ENCODE measurements at regions not wholly inside any gene's neighbourhood (a gene's known extent, or its start where the extent isn't known, plus 50 kb on each side); places are given as distances from the start of the nearest gene placed in this dataset.
"Not testable (repeated sequence)": the region's sequence is repeated elsewhere in the genome, so short reads cannot be mapped to it uniquely, and the experiment has no call there.

- no peak for TF ChIP-seq CTCF (IDR thresholded peaks at IDR 0.05)
- DNase-seq: no peak
- H3K4me3 ChIP-seq: no peak overlapping the region
- intact Hi-C loops (cut with DNase I): no loop called here
- no peaks in the 10 kb centered on the region for H3K9me3 ChIP-seq
- no peaks in the 10 kb centered on the region for H3K36me3 ChIP-seq
- H3K27ac ChIP-seq: no peak overlapping the region
- H3K4me1 ChIP-seq: no peaks in the 10 kb centered on the region
- ATAC-seq: no peak
- no peaks in the 10 kb centered on the region for H3K27me3 ChIP-seq
Measured at GRCh38 chrX:144075432-144075831, 191.6 kb downstream of the UBE2NL start.

- DNase-seq; H3K27ac ChIP-seq; H3K9me3 ChIP-seq; intact Hi-C loops (cut with DNase I); H3K36me3 ChIP-seq; H3K27me3 ChIP-seq; H3K4me3 ChIP-seq; H3K4me1 ChIP-seq; ATAC-seq: not testable (repeated sequence)
Measured at GRCh38 chrX:144082237-144082636, 198.4 kb downstream of the UBE2NL start.

GRCh38 chrX:144089674-144090073 lies 205.8 kb downstream of the UBE2NL start:
- H3K4me3 ChIP-seq; H3K36me3 ChIP-seq; H3K9me3 ChIP-seq; intact Hi-C loops (cut with DNase I); H3K27me3 ChIP-seq; H3K4me1 ChIP-seq; H3K27ac ChIP-seq; ATAC-seq; DNase-seq: not testable (repeated sequence)

GRCh38 chrX:144092116-144092515 lies 208.2 kb downstream of the UBE2NL start:
- H3K36me3 ChIP-seq; intact Hi-C loops (cut with DNase I); DNase-seq; H3K9me3 ChIP-seq; H3K27ac ChIP-seq; H3K4me3 ChIP-seq; H3K27me3 ChIP-seq; H3K4me1 ChIP-seq; ATAC-seq: not testable (repeated sequence)

GRCh38 chrX:144119490-144119889 lies 235.6 kb downstream of the UBE2NL start:
- H3K27me3 ChIP-seq; intact Hi-C loops (cut with DNase I); H3K4me3 ChIP-seq; H3K4me1 ChIP-seq; H3K9me3 ChIP-seq; H3K27ac ChIP-seq; H3K36me3 ChIP-seq; DNase-seq; ATAC-seq: not testable (repeated sequence)

GRCh38 chrX:144121566-144121965 lies 237.7 kb downstream of the UBE2NL start:
- DNase-seq; intact Hi-C loops (cut with DNase I); H3K4me1 ChIP-seq; H3K36me3 ChIP-seq; H3K27me3 ChIP-seq; H3K27ac ChIP-seq; H3K4me3 ChIP-seq; ATAC-seq; H3K9me3 ChIP-seq: not testable (repeated sequence)

- H3K4me3 ChIP-seq; H3K4me1 ChIP-seq; H3K27ac ChIP-seq; H3K9me3 ChIP-seq; H3K36me3 ChIP-seq; DNase-seq; H3K27me3 ChIP-seq; intact Hi-C loops (cut with DNase I); ATAC-seq: not testable (repeated sequence)
Measured at GRCh38 chrX:144127570-144128169, 243.8 kb downstream of the UBE2NL start.

- H3K27ac ChIP-seq; H3K4me1 ChIP-seq; H3K4me3 ChIP-seq; H3K9me3 ChIP-seq; ATAC-seq; intact Hi-C loops (cut with DNase I); DNase-seq; H3K36me3 ChIP-seq; H3K27me3 ChIP-seq: not testable (repeated sequence)
Measured at GRCh38 chrX:144129511-144129910, 245.6 kb downstream of the UBE2NL start.

GRCh38 chrX:144130507-144130906 lies 246.6 kb downstream of the UBE2NL start:
- not testable (repeated sequence) for H3K27ac ChIP-seq

GRCh38 chrX:144131080-144131479 lies 247.2 kb downstream of the UBE2NL start:
- H3K4me1 ChIP-seq; H3K9me3 ChIP-seq; intact Hi-C loops (cut with DNase I); H3K36me3 ChIP-seq; ATAC-seq; H3K4me3 ChIP-seq; H3K27me3 ChIP-seq; DNase-seq; H3K27ac ChIP-seq: not testable (repeated sequence)

More at GRCh38 chrX:144130507-144130906, 246.6 kb downstream of the UBE2NL start:
- H3K27me3 ChIP-seq; intact Hi-C loops (cut with DNase I); ATAC-seq; H3K9me3 ChIP-seq; H3K36me3 ChIP-seq; H3K4me3 ChIP-seq; DNase-seq; H3K4me1 ChIP-seq: not testable (repeated sequence)

GRCh38 chrX:144134448-144135119 lies 250.7 kb downstream of the UBE2NL start:
- H3K27ac ChIP-seq; H3K9me3 ChIP-seq; H3K4me3 ChIP-seq; H3K36me3 ChIP-seq; DNase-seq; H3K4me1 ChIP-seq; intact Hi-C loops (cut with DNase I); H3K27me3 ChIP-seq: not testable (repeated sequence)
- peak; percentile 29 for ATAC-seq

- DNase-seq; H3K36me3 ChIP-seq; H3K4me1 ChIP-seq; H3K4me3 ChIP-seq; ATAC-seq; H3K27ac ChIP-seq; H3K27me3 ChIP-seq; H3K9me3 ChIP-seq; intact Hi-C loops (cut with DNase I): not testable (repeated sequence)
Measured at GRCh38 chrX:144154474-144154873, 270.6 kb downstream of the UBE2NL start.

GRCh38 chrX:144185197-144185596 lies 301.3 kb downstream of the UBE2NL start:
- intact Hi-C loops (cut with DNase I); DNase-seq; H3K4me1 ChIP-seq; H3K4me3 ChIP-seq; H3K27ac ChIP-seq; H3K27me3 ChIP-seq; H3K36me3 ChIP-seq; H3K9me3 ChIP-seq: not testable (repeated sequence)
- ATAC-seq: peak; percentile 83
